ENCODE measurements at regions not wholly inside any gene's neighbourhood (a gene's known extent, or its start where the extent isn't known, plus 50 kb on each side); places are given as distances from the start of the nearest gene placed in this dataset.

DNA sequence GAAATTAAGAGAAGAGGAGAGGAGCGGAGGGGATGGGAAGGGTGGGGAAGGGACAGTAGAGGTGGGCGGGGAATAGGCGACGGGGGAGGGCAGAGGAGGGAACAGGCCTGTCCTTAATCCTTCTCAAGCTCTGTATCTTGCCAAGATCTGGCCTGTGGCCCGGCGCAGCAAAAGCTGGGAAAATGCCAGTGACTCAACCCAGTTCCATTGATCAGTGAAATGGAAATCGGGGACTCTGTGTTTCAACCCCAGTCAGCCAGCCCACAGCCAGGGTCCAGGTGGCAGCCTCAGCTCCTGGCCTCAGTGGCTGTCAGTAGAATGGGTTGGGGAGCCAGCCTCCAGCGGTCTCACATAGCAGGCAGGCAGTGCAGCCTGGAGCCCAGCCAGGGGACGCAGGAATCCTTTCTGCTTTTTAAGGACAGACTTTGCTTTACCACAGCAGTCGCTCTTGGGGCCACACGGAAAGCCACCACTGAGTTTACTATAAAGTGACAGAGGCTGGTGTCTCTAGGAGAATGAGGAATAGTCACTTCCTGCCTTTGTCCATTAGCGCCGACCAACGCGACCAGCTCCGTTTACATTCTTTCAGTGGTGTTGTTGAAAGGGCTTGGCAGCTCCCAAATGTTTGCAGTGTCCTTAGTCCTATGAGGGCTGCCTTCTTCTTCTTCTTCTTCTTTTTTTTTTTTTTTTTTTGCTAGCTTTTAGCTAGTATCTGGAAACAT is 128.0 kb downstream of the RIN2 start (continued):
- TF ChIP-seq ATF2 (CRISPR knock-in tag; IDR thresholded peaks at IDR 0.05) (0 out of 2 replicates have a peak, but pooled peaks have one; percentile 12), ZSCAN31 (CRISPR knock-in tag; IDR thresholded peaks at IDR 0.05; ENCODE audit: low read depth) (0 out of 2 replicates have a peak, but pooled peaks have one; percentile 27), ZNF75D (CRISPR knock-in tag; IDR thresholded peaks at IDR 0.05; ENCODE audit: borderline replicate concordance) (no peak), ZNF446 (CRISPR knock-in tag; IDR thresholded peaks at IDR 0.05) (no peak), TBX2 (CRISPR knock-in tag; IDR thresholded peaks at IDR 0.05; ENCODE audit: borderline replicate concordance) (peak; percentile 61; the same call in 1 of the 2 replicates), ZNF598 (CRISPR knock-in tag; IDR thresholded peaks at IDR 0.05; ENCODE audit: borderline replicate concordance) (peak; percentile 71; the same call in 1 of the 2 replicates), FOSL2 (CRISPR knock-in tag; IDR thresholded peaks at IDR 0.05) (peak; percentile 50; the same call in 1 of the 2 replicates), FOXA3 (CRISPR knock-in tag; IDR thresholded peaks at IDR 0.05) (peak; percentile 54), AHDC1 (CRISPR knock-in tag; IDR thresholded peaks at IDR 0.05; ENCODE audit: borderline replicate concordance) (0 out of 2 replicates have a peak, but pooled peaks have one; percentile 65), SNAPC4 (CRISPR knock-in tag; IDR thresholded peaks at IDR 0.05) (no peak), EEA1 (CRISPR knock-in tag; IDR thresholded peaks at IDR 0.05; ENCODE audit: borderline replicate concordance) (no peak), XRCC5 (optimal IDR thresholded peaks at IDR 0.05; ENCODE audit: low read length) (peak; percentile 58), ZNF468 (CRISPR knock-in tag; IDR thresholded peaks at IDR 0.05) (peak; percentile 83; the same call in 1 of the 2 replicates), JDP2 (CRISPR knock-in tag; IDR thresholded peaks at IDR 0.05; ENCODE audit: borderline replicate concordance) (no peak), NFYC (CRISPR knock-in tag; IDR thresholded peaks at IDR 0.05) (peak; percentile 14; the same call in 1 of the 2 replicates), TGIF2 (CRISPR knock-in tag; IDR thresholded peaks at IDR 0.05) (0 out of 2 replicates have a peak, but pooled peaks have one; percentile 49), ZNF441 (CRISPR knock-in tag; IDR thresholded peaks at IDR 0.05; ENCODE audit: borderline replicate concordance) (peak; percentile 27; the same call in 1 of the 2 replicates)

All from HepG2 (cell line).